Activated CD8-positive, alpha-beta memory T cell treated with anti-CD3 and anti-CD28 coated beads, Interleukin-2, amount 50 U/mL, for 48 hours (primary cell): ENCODE measurements at regions not wholly inside any gene's neighbourhood (a gene's known extent, or its start where the extent isn't known, plus 50 kb on each side); places are given as distances from the start of the nearest gene placed in this dataset.
"Not testable (repeated sequence)": the region's sequence is repeated elsewhere in the genome, so short reads cannot be mapped to it uniquely, and the experiment has no call there.

Experiments
- DNase-seq: peaks from one replicate; pipeline ENCODE4 v3.0.0-alpha.2; 2020

GRCh38 chr22:34763496-34763895, 302.5 kb upstream of the ISX start:
- no peak for DNase-seq

GRCh38 chr22:34765115-34765514, 300.8 kb upstream of the ISX start:
- DNase-seq: no peak

GRCh38 chr22:34769361-34769760, 296.6 kb upstream of the ISX start:
- DNase-seq: no peak

DNA sequence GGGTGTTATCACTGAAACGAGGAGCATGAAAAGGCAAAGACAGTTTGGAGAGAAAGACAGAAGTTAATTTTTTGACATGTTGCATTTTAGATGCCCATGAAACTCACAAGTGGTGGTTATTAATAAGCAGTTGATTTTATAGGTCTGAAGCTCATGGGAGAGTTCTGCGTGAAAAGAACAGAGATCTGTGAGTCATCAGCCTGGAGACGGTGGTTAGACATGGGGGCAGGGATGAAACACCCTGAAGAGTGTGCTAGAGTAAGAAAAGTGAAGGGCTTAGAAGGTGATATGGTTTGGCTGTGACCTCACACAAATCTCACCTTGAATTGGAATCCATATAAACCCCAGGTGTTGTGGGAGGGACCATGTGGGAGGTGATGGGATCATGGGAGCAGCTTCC, 289.1 kb upstream of the ISX start:
- DNase-seq: no peak

DNA sequence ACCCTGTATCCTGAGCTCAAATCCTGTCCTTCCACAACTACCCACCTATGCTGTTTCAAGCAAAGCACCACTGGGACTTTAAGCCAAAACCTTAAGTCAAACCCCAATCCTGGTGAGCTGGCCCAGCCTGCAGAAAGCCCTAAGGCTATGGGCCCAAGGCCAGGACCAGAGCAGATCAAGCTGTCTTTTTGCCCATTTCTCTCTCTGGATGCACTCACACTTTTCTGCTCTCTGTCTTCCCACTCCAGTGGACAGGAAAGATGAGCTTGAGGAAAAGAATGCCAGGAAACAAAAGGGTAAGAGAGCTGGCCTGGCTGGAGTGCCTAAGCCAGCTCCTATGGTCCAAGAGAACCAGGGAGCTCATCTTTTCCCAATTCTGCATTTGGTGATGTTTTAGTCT, 284.3 kb upstream of the ISX start:
- no peak for DNase-seq

DNA sequence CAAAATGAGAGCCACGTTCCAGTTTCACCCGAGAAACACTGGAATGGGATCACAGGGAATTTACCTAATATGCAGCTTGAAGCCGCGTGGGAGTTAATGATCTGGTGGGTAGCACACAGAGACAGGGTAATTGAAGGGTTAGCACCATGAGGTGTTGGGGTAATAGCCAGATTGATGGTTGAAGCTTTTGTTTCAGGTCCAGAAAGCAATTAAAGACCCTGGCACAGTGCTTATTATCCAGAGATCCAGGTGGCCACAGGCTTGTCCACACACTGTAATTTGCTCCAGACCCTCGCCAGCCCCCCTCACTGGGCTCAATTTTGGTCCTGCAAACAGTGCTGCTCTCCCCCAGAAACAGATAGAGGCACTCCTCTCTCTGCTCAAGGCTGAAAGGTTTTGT, 282.5 kb upstream of the ISX start:
- no peak for DNase-seq

GRCh38 chr22:34784056-34784455, 281.9 kb upstream of the ISX start:
- no peak for DNase-seq

- DNase-seq: no peak
Measured at GRCh38 chr22:34797826-34798225, 268.1 kb upstream of the ISX start.

DNA sequence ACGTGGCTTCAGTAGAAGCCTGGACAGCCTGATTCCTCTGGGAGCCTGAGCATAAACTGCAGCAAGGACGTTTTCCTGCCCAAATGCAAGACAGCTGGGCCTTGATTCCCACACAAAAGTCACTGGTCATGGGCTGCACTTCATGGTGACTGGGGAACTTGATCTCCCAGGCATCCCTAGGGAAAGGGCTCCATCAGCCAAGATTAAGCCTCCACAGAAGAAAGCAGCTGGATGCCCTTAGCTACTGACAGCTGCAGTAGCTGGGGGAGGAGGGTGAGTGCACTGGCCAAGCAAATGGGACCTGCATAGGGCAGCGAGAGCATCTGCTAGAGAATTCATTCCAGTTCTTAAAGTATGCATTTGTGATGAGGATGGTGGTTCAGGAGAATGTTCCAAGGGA, 267.4 kb upstream of the ISX start:
- DNase-seq: no peak

GRCh38 chr22:34800260-34800980, 265.5 kb upstream of the ISX start:
- DNase-seq: no peak

DNA sequence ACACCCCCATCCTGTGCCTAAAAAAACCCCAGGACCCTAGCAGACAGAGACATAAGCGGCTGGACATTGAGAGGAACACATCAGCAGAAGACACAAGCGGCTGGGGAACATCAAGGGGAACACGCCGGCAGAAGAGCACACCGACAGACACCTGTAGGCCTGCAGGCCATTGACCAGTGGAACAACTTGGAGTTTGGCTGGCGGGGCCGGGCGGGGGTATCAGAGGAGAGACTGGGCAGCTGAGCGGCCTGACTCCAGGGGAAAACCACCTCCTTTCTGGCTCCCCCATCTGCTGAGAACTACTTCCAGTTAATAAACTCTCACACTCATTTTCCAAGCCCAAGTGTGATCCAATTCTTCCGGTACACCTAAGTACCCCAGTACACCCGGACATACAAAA, 264.7 kb upstream of the ISX start:
- no peak for DNase-seq

DNA sequence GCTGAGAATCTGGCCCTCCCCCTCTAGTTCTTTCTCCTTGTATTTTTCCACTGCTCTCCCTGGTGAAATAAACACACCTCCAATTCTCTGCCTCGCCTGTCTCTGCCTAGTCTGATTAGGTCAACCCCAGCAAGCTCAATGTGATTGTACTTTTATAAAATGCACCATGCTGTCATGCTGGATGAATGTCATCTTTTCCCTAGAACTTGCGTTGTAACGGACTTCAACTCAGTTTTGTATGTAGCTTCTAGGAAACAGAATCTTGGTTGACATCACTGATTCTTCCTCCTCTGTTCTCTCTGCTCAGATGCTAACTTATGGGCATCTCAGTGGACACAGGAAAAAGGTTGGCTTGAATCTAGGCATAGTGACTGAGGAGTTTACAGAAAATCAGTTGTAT, 261.9 kb upstream of the ISX start:
- DNase-seq: no peak

GRCh38 chr22:34804604-34805003, 261.4 kb upstream of the ISX start:
- DNase-seq: no peak

- DNase-seq: no peak
Measured at GRCh38 chr22:34805771-34806170, 260.2 kb upstream of the ISX start.

DNA sequence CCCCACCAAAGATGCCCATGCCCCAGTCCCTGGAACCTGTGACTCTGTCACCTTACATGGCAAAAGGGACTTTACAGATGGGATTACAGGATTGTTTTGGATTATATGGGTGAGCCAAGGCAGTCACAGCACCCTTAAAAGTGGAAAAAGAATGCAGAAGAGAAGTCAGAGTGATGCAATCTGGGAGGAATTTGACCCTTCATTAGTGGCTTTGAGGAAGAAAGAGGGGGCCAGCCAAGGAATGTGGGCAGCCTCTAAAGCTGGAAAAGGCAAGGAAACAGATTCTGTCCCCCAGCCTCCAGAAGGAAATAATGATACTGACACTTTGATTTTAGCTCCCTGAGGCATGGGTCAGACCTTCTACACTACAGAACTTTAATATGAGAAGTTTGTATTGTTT, 257.3 kb upstream of the ISX start:
- DNase-seq: no peak

- DNase-seq: no peak
Measured at GRCh38 chr22:34812631-34813030, 253.3 kb upstream of the ISX start.

DNA sequence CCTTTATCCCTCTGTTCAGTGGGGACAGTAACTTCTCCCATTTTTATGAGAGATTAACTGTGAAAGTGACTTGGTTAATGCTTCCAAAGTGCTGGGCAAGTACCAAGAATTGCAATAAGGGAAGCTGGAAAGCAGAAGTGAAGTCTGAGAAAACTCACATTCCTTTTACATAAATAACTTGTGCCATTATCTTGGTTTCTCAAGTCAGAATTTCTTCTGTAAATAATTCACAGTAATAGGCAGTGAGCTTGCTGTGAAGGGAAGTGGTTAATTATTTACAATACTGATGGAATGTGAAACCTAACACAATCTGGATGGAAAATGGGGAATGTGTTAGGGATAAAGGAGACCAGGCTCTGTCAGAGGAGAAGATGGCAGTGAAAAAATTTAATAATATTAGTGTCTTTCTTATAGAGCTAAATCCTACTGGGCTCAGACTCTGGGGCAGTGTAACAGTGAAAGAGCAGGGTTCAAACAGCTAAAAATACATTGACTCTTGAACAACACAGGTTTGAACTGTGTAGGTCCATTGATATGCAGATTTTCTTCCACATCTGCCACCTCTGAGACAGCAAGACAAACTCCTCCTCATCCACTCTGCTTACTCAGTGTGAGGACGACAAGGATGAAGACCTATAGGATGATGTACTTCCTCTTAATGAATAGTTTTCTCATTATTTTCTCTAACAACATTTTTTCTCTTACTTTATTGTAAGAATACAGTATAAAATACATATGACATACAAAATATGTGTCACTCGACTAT, 251.5 kb upstream of the ISX start:
- DNase-seq: no peak

DNA sequence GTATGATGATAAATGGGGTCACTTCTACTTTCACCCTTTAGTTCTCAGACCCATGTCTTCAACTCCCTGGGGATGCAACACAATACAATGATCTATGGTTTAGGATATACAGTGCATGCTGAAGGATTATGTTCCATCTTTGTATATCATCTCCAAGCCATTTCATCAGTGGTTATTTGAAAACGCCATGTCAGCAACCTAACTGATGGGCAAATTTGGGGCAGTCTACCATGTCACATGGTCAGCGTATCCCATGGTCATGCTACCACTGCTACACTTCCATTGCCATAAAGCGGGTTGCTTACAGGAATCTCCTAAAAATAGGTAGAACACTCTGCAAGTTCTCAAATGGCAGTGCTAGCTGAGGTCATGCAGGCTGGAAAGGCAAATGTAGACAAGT, 236.5 kb upstream of the ISX start:
- DNase-seq: no peak

GRCh38 chr22:34834059-34834458, 231.9 kb upstream of the ISX start:
- DNase-seq: no peak

DNA sequence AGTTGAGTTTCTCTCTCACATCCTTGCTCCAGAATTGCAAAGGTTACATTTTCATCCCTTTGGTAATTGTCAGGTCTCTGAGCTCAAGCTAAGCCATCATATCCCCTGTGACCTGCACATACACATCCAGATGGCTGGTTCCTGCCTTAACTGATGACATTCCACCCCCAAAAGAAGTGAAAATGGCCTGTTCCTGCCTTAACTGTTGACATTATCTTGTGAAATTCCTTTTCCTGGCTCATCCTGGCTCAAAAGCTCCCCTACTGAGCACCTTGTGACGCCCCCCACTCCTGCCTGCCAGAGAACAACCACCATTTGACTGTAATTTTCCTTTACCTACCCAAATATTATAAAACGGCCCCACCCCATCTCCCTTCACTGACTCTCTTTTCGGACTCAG, 231.4 kb upstream of the ISX start:
- DNase-seq: not testable (repeated sequence)

DNA sequence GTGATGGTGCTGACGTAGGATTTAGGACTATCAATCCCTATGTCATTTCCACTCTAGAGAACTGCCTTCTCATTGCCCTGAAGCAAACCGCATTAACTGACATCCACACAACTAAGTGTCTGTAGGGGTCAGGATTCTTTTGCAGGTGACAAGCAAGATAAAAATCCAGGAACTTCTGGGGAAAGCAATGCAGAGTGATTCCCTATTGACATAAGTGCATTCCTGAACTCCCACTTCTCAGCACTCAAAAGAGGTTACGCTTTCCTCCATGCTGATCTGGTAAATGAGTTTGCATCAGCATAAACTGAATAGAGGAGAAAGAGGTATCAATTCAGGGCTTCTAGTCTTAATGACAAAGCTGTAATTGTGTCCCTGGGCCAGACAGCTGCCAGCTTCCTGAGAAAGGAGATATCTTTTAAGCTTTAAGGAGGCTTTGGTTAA, 224.6 kb upstream of the ISX start:
- DNase-seq: no peak

GRCh38 chr22:34841911-34842310, 224.0 kb upstream of the ISX start:
- DNase-seq: no peak

- DNase-seq: no peak
Measured at GRCh38 chr22:34842630-34843029, 223.3 kb upstream of the ISX start.

DNA sequence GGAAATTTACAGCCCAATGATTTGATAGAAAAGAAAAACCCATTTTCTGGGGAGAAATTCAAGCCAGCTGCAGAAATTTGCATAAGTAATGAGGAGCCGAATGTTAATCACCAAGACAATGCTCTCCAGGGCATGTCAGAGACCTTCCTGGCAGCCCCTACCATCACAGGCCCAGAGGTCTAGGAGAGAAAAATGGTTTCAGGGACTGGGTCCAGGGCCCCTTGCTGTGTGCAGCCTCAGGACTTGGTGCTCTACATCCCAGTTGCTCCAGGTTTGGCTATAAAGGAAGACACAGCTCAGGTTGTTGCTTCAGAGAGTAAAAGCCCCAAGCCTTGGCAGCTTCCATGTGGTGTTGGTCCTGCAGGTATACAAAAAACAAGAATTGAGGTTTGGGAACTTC, 222.2 kb upstream of the ISX start:
- DNase-seq: not testable (repeated sequence)

DNA sequence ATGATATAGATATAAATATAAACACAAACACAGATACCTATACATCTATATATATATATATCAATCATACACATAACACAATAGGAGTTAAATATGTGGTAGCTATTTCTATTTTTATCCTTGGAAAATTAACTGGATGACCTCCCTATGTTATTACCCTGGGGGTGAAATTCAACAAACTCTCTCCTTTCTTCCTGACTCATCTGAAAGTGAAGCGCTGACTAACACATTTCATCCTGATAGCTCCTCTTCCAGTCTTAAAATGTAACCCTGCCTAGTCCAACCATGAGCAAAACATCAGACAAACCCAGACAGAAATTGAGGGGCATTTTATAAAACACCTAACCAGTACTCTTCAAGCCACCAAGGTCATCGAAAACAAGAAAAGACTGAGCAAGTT, 220.6 kb upstream of the ISX start:
- no peak for DNase-seq
